Caco-2 (cell line): ENCODE measurements at regions not wholly inside any gene's neighbourhood (a gene's known extent, or its start where the extent isn't known, plus 50 kb on each side); places are given as distances from the start of the nearest gene placed in this dataset.

Source experiments
- BruUV-seq: library from RNA; stranded (reverse); fragments of 400-500 nt; replicated peaks from 2 replicates; lab custom pipeline; 2021; lab: Mats Ljungman, UMichigan
- CTCF ChIA-PET: fragments of 300-600 bp; sonication (Branson Sonifier 250); formaldehyde crosslinking; loops from one replicate; lab custom pipeline; 2022; ENCODE audit warnings: antibody characterized with exemption; lab: Charles Lee
- POLR2A ChIA-PET: fragments of 300-600 bp; sonication (Branson Sonifier 250); formaldehyde crosslinking; loops from one replicate; lab custom pipeline; 2022; ENCODE audit warnings: antibody characterized with exemption; lab: Charles Lee
- DNase-seq, 2 experiments: peaks; one replicate each; pipeline versions ENCODE4 v3.0.0 to v3.0.0-alpha.2; 2020 to 2022
- H3K27me3 ChIP-seq: replicated peaks from 2 replicates; pipeline ENCODE4 v1.6.0; 2011; ENCODE audit warnings: low read length; ENCODE audit not compliant: control insufficient read depth, insufficient read depth
- H3K36me3 ChIP-seq: 2 replicates; pipeline ENCODE4 v1.5.1; 2011; ENCODE audit warnings: low read length; ENCODE audit not compliant: control insufficient read depth, insufficient read depth
- H3K4me1 ChIP-seq: fragments of 250-450 bp; sonication (Bioruptor Pico); 2 replicates; pipeline ENCODE4 v1.5.1; 2020; ENCODE audit warnings: mild to moderate bottlenecking
- H3K4me3 ChIP-seq: 2 replicates; pipeline ENCODE4 v1.5.1; 2011; ENCODE audit warnings: low read depth, mild to moderate bottlenecking, control low read depth, low read length
- H3K9me3 ChIP-seq: fragments of 250-450 bp; sonication (Bioruptor Pico); 2 replicates; pipeline ENCODE4 v1.5.1; 2020; ENCODE audit warnings: mild to moderate bottlenecking, moderate library complexity
- H3K27ac Mint-ChIP-seq: one replicate; pipeline ENCODE4 v1.8.0; 2022; ENCODE audit warnings: mixed read lengths; ENCODE audit not compliant: unreplicated experiment
- H3K27me3 Mint-ChIP-seq: one replicate; pipeline ENCODE4 v1.8.0; 2022; ENCODE audit warnings: mixed read lengths; ENCODE audit not compliant: insufficient read depth, unreplicated experiment
- H3K36me3 Mint-ChIP-seq: one replicate; pipeline ENCODE4 v1.8.0; 2022; ENCODE audit warnings: mild to moderate bottlenecking, mixed read lengths; ENCODE audit not compliant: insufficient read depth, unreplicated experiment
- H3K4me1 Mint-ChIP-seq: one replicate; pipeline ENCODE4 v1.8.0; 2022; ENCODE audit warnings: low read depth, mixed read lengths; ENCODE audit not compliant: unreplicated experiment
- H3K4me3 Mint-ChIP-seq: one replicate; pipeline ENCODE4 v1.8.0; 2022; ENCODE audit warnings: mild to moderate bottlenecking, moderate library complexity, mixed read lengths; ENCODE audit not compliant: unreplicated experiment
- H3K9me3 Mint-ChIP-seq: one replicate; pipeline ENCODE4 v1.8.0; 2022; ENCODE audit warnings: mixed read lengths; ENCODE audit not compliant: unreplicated experiment
- intact Hi-C: fragments of 100-400 bp; cut with micrococcal nuclease; formaldehyde crosslinking; loops from one replicate; pipeline ENCODE4 v1.10.0; 2022; ENCODE audit not compliant: unreplicated experiment
- TF ChIP-seq, protein P1 (sequence below), 2 experiments: fragments of 200-600 bp in 1 of 2; IDR thresholded peaks; 1 replicate in 1 of 2; 2 replicates in 1 of 2; pipeline versions ENCODE4 v1.5.1 to v1.8.0; 2011 to 2022; ENCODE audit warnings: antibody characterized with exemption in 1 of 2, control low read depth in 1 of 2, inconsistent platforms in 1 of 2, low read depth in 1 of 2, low read length in 1 of 2, mild to moderate bottlenecking in 1 of 2, moderate library complexity in 1 of 2; ENCODE audit not compliant: insufficient read depth in 1 of 2, severe bottlenecking in 1 of 2, unreplicated experiment in 1 of 2

DNA sequence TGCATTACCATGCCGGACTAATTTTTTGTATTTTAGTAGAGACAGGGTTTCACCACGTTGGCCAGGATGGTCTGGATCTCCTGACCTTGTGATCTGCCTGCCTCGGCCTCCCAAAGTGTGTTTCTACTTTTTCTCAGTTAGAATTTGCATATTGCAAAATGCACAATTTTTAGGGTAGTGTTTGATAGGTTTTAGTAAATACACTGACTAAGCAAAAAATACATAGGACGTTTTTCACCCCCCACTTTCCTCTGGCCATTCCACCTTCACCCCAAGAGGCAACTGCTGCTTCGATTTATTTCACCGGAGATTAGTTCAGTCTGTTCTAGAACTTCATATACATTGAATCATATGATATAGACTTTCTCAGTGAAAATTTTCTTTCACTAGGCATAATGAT is 1269.1 kb downstream of the TBC1D22A start:
- no peaks in the 10 kb centered on the region for H3K4me1 Mint-ChIP-seq
- CTCF ChIA-PET = no interaction called here
- no TSS peak for BruUV-seq
- no peak overlapping the region for H3K4me3 ChIP-seq
- H3K9me3 ChIP-seq = no peaks in the 10 kb centered on the region
- H3K27ac Mint-ChIP-seq = no peak overlapping the region
- DNase-seq = no peak
- H3K4me3 Mint-ChIP-seq = no peak overlapping the region
- H3K9me3 Mint-ChIP-seq = no peaks in the 10 kb centered on the region
- POLR2A ChIA-PET = no interaction called here
- TF ChIP-seq, protein P1, sequence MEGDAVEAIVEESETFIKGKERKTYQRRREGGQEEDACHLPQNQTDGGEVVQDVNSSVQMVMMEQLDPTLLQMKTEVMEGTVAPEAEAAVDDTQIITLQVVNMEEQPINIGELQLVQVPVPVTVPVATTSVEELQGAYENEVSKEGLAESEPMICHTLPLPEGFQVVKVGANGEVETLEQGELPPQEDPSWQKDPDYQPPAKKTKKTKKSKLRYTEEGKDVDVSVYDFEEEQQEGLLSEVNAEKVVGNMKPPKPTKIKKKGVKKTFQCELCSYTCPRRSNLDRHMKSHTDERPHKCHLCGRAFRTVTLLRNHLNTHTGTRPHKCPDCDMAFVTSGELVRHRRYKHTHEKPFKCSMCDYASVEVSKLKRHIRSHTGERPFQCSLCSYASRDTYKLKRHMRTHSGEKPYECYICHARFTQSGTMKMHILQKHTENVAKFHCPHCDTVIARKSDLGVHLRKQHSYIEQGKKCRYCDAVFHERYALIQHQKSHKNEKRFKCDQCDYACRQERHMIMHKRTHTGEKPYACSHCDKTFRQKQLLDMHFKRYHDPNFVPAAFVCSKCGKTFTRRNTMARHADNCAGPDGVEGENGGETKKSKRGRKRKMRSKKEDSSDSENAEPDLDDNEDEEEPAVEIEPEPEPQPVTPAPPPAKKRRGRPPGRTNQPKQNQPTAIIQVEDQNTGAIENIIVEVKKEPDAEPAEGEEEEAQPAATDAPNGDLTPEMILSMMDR (IDR thresholded peaks at IDR 0.05; ENCODE audit: insufficient read depth in 1 of 2, low read depth in 1 of 2, low read length in 1 of 2, severe bottlenecking in 1 of 2, unreplicated experiment in 1 of 2) = no peak
- H3K27me3 Mint-ChIP-seq = peaks cover 8% of the 10 kb centered on the region
- no peaks in the 10 kb centered on the region for H3K27me3 ChIP-seq
- H3K36me3 Mint-ChIP-seq = no peaks in the 10 kb centered on the region
- intact Hi-C loops = no loop called here
- no peaks in the 10 kb centered on the region for H3K4me1 ChIP-seq
- no peaks in the 10 kb centered on the region for H3K36me3 ChIP-seq

DNA sequence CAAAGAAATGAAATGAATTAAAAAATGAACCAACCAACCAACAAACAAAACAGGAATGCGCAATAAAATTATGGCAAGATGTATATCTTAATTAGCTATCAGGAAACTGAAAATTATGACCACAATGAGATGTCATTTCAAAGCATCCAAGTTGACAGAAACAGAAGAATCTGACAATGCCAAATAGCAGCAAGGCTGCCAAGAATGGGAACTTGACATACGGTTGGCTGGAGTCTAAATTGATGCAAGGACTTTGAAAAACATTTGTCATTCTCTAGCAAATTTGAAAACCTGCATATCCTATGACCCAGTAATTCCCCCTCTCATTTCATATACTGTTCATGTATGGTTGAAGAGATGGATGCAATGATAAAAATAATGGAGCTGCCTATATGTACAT is 1262.6 kb downstream of the TBC1D22A start:
- peaks cover 10% of the 10 kb centered on the region for H3K27me3 Mint-ChIP-seq
- no peaks in the 10 kb centered on the region for H3K36me3 Mint-ChIP-seq
- H3K9me3 Mint-ChIP-seq = peaks cover 9% of the 10 kb centered on the region
- no peak for DNase-seq
- no peaks in the 10 kb centered on the region for H3K4me1 Mint-ChIP-seq
- H3K4me3 Mint-ChIP-seq = no peak overlapping the region
- Histone ChIP-seq H3K4me1 (no peaks in the 10 kb centered on the region), H3K27me3 (no peaks in the 10 kb centered on the region), H3K9me3 (peaks cover 8% of the 10 kb centered on the region; the same call in 1 of the 2 replicates), H3K4me3 (no peak overlapping the region), H3K36me3 (no peaks in the 10 kb centered on the region)
- TF ChIP-seq, protein P1 (IDR thresholded peaks at IDR 0.05; ENCODE audit: insufficient read depth in 1 of 2, low read depth in 1 of 2, low read length in 1 of 2, severe bottlenecking in 1 of 2, unreplicated experiment in 1 of 2) = no peak
- ChIA-PET CTCF (no interaction called here), POLR2A (no interaction called here)
- BruUV-seq = no TSS peak
- no peak overlapping the region for H3K27ac Mint-ChIP-seq
- intact Hi-C loops = no loop called here

DNA sequence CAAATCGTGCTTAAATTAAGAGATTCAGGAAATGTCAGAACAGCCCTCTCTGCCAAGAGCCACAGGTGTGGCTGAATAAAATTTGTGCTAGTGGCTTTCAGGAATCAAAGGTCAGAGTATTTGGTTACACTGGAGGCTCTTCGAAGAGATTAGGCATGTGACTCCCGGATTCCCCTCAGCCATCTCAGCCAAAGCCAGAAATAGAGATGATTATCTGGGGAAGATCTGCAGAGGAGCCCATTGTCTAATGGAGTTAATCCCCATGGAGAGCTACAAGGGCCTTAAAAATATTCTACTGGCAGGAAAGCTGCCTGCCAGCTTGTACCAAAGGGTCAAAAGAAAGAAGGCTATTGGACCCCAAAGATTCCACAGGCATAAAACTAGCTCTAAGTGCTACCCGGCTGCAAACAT is 1259.5 kb downstream of the TBC1D22A start:
- BruUV-seq = no TSS peak
- POLR2A ChIA-PET = no interaction called here

More for the DNA sequence above, 1259.5 kb downstream of the TBC1D22A start:
- Histone ChIP-seq H3K4me1 (no peaks in the 10 kb centered on the region), H3K36me3 (no peaks in the 10 kb centered on the region), H3K27me3 (no peaks in the 10 kb centered on the region), H3K9me3 (peaks cover 9% of the 10 kb centered on the region; the same call in 1 of the 2 replicates), H3K4me3 (no peak overlapping the region)
- no peak for DNase-seq
- intact Hi-C loops = no loop called here
- Mint-ChIP-seq H3K27ac (no peak overlapping the region), H3K4me1 (no peaks in the 10 kb centered on the region), H3K9me3 (peaks cover 28% of the 10 kb centered on the region), H3K27me3 (peaks cover 5% of the 10 kb centered on the region), H3K4me3 (no peak overlapping the region), H3K36me3 (no peaks in the 10 kb centered on the region)
- TF ChIP-seq, protein P1 (IDR thresholded peaks at IDR 0.05; ENCODE audit: insufficient read depth in 1 of 2, low read depth in 1 of 2, low read length in 1 of 2, severe bottlenecking in 1 of 2, unreplicated experiment in 1 of 2) = no peak
- CTCF ChIA-PET = no interaction called here
